NCI-H146 treated with DMSO at 0.1 percent for 48 hours (cell line): ENCODE measurements at regions not wholly inside any gene's neighbourhood (a gene's known extent, or its start where the extent isn't known, plus 50 kb on each side); places are given as distances from the start of the nearest gene placed in this dataset.

Experiments used
- DNase-seq: peaks from one replicate; lab custom pipeline; 2025; ENCODE audit not compliant: unreplicated experiment; lab: John Stamatoyannopoulos, UW

GRCh38 chr2:129859175-129859574 lies 120.3 kb upstream of the RAB6C start:
- no peak for DNase-seq

DNA sequence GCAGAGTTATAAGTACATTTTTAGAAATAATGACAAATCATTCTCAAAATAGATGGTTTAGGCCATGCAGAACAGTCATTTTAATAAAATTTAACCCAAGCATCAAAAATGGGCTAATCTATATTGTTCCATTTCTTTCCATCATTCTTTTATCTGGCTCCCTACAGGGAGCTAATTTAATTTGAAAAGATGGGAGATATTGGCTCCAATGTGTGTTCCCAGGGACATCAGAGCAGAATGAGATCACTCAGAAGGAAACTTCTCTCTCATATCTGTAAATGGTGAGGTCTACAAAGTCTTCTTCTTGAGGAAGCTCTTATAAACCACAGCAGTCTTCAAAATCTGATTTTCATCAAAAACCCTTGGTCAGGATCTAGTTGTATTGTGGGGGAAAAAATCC lies 119.4 kb upstream of the RAB6C start:
- DNase-seq: no peak

- no peak for DNase-seq
Observed at GRCh38 chr2:129861666-129862288, 117.7 kb upstream of the RAB6C start.

DNA sequence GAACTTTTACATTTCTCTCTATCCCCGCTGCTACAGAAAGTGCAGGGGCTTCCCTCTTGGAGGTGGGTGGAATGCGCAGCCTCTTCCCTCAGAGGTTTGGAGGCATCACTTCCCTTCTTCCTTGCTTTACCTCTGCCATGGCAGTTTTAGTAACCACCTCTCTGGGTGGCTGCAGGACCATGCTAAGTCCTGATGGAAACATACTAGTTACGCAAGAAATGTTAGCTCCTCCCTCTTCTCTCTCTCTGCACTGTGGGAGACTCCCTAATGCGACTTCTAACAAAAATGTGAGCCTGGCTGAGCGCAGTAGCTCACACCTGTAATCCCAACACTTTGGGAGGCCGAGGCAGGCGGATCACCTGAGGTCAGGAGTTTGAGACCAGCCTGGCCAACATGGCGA lies 116.8 kb upstream of the RAB6C start:
- DNase-seq: no peak

DNA sequence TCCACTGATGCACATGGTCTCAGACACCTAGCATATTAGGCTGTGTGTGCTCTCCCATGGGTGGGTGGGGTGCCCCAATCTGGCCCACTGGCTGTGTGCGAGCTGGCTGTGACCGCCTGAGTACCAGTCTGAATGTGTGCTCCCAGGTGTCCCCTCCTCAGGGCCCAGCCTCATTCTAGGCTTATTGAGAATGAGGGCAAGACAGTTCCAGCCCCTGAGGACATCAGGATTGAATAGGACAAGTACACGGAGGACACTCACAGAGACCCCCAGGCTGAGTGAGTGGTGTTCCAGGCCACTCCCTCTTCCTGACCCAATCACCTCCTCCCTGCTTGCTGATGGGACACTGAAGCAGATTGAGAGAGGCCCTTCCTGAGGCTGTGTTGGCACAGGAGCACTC lies 116.1 kb upstream of the RAB6C start:
- DNase-seq: no peak

GRCh38 chr2:129864719-129865118 lies 114.7 kb upstream of the RAB6C start:
- DNase-seq: no peak

DNA sequence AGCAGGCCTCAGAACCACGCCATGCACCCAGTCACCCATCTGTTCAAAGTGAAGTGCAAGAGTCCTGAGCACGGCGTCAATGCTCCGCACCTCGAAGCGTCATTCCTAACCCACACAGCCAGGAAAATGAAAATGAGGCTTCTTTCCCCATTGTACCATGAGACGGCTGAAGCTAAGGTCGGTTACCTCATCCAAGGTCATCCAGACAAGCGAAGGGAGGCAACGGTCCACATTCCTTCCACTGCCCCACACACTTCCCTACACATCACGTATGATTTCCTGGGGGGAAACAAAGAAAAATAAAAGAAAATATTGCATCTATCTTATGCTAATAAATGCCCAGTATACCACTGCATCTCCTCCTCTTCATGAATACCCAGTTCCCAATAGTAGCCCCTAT lies 113.5 kb upstream of the RAB6C start:
- DNase-seq: no peak

DNA sequence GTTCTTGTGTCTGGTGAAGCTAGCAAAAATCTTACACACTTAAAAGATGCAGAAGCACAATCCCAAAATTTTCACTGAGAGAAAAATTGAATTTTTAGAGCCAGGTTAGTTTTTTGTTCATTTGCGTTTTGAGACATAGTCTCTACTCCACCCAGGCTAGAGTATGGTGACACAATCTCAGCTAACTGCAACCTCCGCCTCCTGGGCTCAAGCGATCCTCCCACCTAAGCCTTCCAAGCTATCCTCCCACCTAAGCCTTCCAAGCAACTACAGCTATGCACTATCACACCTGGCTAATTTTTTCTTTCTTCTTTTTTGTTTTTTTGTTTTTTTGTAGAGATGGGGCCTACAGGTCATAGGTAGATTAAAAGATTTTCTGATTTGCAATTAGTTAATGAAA lies 113.1 kb upstream of the RAB6C start:
- no peak for DNase-seq

- no peak for DNase-seq
Observed at GRCh38 chr2:129868151-129868550, 111.3 kb upstream of the RAB6C start.

- DNase-seq: no peak
Observed at GRCh38 chr2:129870685-129871241, 108.7 kb upstream of the RAB6C start.

GRCh38 chr2:129872446-129872845 lies 107.0 kb upstream of the RAB6C start:
- DNase-seq: no peak

- no peak for DNase-seq
Observed at GRCh38 chr2:129876541-129876940, 102.9 kb upstream of the RAB6C start.

DNA sequence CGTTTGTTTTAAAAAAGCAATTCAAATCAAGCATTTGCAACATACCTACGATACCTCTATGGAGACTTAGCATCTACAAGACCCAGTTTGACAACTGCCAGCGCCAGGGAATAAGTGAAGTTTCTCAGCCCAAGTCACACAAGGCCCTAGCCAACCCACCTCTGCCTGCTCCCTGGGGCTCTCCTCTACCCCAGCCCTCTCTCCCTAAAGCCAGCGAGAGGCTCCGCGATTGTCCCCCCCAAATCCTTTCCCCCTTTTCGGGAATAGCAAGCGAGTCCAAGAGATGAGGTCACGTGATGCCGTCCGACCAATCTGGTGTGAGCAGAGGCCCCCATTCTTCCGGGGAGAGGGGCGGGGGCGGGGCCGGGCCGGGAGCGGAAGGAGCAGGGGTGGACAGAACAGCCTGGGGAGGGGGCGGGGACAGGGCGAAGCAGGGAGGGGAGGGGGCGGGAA lies 102.2 kb upstream of the RAB6C start:
- DNase-seq: no peak

DNA sequence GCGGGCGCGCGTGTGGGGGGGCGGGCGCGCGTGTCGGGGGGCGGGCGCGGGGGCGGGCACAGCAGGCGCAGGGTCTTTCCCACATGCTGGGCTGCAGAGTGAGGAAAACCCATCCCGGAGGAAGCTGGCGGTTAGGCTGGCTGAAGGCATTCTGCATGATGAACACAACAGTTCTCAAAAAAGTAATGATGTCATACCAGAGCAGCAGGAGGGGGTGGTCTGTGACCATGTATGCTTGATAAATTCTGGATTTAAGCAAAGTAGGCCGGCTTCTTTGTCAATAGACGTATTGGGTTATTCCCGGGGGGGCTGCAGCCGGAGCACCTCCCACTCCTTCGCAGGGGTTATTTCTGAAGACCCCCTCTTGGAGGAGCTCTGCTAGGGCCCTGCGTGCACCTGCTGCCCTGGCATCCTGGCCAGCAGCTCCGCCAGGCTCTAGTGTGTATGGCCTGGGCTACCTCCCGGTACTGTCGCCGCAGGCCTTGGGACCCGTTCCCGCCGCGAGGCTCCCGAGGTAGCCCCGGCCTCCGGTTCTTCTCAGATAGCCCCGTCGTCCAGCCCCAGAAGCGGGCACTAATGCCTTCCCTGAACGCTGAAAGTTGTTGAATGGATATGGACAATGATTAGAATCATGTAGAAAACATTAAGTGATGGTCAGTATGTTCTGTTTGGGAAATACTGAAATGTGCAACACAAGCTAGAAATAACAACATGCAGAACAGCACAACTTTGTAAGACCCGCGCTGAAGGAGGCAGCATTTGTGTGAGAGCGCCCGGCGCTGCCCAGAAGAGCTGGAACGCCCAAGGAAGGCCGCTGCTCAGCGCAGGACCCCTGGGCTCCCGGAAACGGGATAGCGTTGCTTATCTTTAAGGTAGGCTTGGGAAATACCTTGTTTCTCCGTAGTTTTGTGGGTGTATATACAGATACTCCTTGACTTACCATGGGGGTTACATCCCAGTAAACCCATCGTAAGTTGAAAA lies 101.4 kb upstream of the RAB6C start:
- no peak for DNase-seq

- no peak for DNase-seq
Observed at GRCh38 chr2:129879614-129880180, 99.8 kb upstream of the RAB6C start.

GRCh38 chr2:129880309-129880708 lies 99.2 kb upstream of the RAB6C start:
- DNase-seq: no peak

DNA sequence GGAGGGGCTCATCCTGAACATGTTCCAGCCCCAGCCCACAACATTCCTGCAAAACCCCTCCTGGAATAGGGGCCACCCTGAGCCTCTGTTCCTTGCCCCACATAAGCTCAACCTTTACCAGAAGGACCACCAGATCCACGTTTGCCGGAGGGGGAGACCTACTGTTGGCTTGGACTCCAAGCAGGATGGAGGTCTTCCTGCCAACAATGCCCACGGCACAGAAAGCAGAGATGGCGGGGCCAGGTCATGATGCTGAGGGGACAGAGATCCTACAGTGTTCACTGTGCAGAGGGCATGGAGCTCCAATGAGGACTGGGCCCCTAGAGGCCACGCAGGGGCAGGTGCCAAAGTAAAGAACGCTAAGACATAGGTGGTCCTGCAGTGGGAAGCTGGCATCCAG lies 98.5 kb upstream of the RAB6C start:
- DNase-seq: no peak

GRCh38 chr2:129881786-129882396 lies 97.6 kb upstream of the RAB6C start:
- DNase-seq: no peak

DNA sequence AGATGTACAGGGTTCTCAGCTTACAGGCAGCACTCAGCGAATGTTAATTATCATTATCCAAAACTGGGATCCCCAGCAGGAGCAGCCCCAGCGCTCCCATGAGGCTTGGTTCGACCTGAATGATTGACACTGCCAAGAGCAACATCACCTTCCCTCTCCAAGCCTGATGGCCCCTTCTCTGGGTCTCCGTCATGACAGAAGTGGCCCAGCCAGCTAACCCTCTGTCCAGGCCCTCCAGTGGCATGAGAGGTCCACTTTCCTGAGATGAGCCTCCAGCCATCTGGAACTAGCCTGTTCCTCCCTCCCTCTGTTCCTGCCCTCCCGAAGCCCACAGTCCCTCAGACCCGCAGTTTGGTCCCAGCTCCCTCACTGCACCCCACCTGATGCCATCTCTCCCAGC lies 97.0 kb upstream of the RAB6C start:
- DNase-seq: no peak

DNA sequence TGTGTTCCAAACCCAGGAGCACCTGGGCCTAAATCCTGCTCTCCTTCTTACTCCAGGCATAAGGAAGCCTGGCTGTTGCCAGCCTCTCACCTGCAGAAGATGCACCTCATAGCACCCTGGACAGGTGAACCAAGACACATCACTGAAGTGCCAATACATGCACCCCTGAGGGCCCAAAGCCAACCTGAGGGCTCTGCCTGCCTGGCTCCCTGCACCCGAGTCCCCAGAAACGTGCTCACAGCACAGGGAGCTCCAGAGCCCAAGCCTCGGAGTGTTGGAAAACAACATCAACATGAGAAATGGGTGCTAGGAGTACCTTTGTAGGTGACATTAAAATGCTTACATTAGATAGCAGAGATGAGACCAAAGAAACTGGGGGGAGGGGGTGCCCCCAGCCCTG lies 96.3 kb upstream of the RAB6C start:
- no peak for DNase-seq

GRCh38 chr2:129884221-129884786 lies 95.2 kb upstream of the RAB6C start:
- no peak for DNase-seq
